GM12878 (cell line): ENCODE measurements at regions not wholly inside any gene's neighbourhood (a gene's known extent, or its start where the extent isn't known, plus 50 kb on each side); places are given as distances from the start of the nearest gene placed in this dataset.

ENCODE experiments used
- ATAC-seq: fragments of 200-7000 bp; cut with Tn5 transposase; 3 replicates; pipeline ENCODE4 v1.9.1; 2020; ENCODE audit warnings: mild to moderate bottlenecking, moderate library complexity
- BruUV-seq: library from RNA; stranded (reverse); fragments of 400-500 nt; replicated peaks from 2 replicates; lab custom pipeline; 2021; lab: Mats Ljungman, UMichigan
- CTCF ChIA-PET: fragments of 300-600 bp; sonication (Branson Sonifier 250); formaldehyde crosslinking; extraction: SDS; loops from one replicate; lab custom pipeline; 2021; ENCODE audit warnings: inconsistent platforms; lab: Yijun Ruan, JAX
- POLR2A ChIA-PET: fragments of 350-600 bp; formaldehyde crosslinking; extraction: SDS; loops from one replicate; lab custom pipeline; 2021; ENCODE audit warnings: inconsistent platforms; lab: Charles Lee
- RAD21 ChIA-PET: fragments of 300-600 bp; sonication (Branson Sonifier 250); formaldehyde crosslinking; loops from one replicate; lab custom pipeline; 2023; ENCODE audit warnings: antibody characterized with exemption; ENCODE audit not compliant: unreplicated experiment; lab: Charles Lee
- SMC1A ChIA-PET: fragments of 300-600 bp; sonication (Branson Sonifier 250); formaldehyde crosslinking; loops from one replicate; lab custom pipeline; 2023; ENCODE audit not compliant: unreplicated experiment, uncharacterized antibody; lab: Charles Lee
- DNase-seq: peaks from one replicate; pipeline ENCODE4 v3.0.0-alpha.2; 2011; ENCODE audit warnings: low read depth, low spot score
- FAIRE-seq: peaks from 3 replicates; lab custom pipeline; 2011; peaks lifted over from hg19 to GRCh38; lab: Jason Lieb, UNC
- H2AFZ ChIP-seq: 2 replicates; pipeline ENCODE4 v1.6.0; 2011; ENCODE audit warnings: low read depth, low read length, control low read depth; ENCODE audit not compliant: control insufficient read depth
- H3K27ac ChIP-seq: 2 replicates; pipeline ENCODE4 v1.5.1; 2011; ENCODE audit warnings: control low read depth; ENCODE audit not compliant: control insufficient read depth, insufficient read depth
- H3K27me3 ChIP-seq, 2 experiments: replicated peaks in 1 of 2; 2 replicates each; pipeline versions ENCODE4 v1.6.0 to v1.6.1; 2011; ENCODE audit warnings: low read length in 1 of 2; ENCODE audit not compliant: control insufficient read depth in 2 of 2, insufficient read depth in 2 of 2
- H3K36me3 ChIP-seq, 2 experiments: 2 replicates each; pipeline ENCODE4 v1.5.1; 2011; ENCODE audit warnings: low read length in 1 of 2; ENCODE audit not compliant: control insufficient read depth in 2 of 2, insufficient read depth in 2 of 2
- H3K4me1 ChIP-seq: 2 replicates; pipeline ENCODE4 v1.6.1; 2011; ENCODE audit warnings: mild to moderate bottlenecking, low read length, moderate library complexity, mixed read lengths; ENCODE audit not compliant: control insufficient read depth, insufficient read depth
- H3K4me2 ChIP-seq: 2 replicates; pipeline ENCODE4 v1.6.0; 2011; ENCODE audit warnings: control low read depth; ENCODE audit not compliant: control insufficient read depth, insufficient read depth
- H3K4me3 ChIP-seq: fragments of 200-600 bp; sonication (generic); 2 replicates; pipeline ENCODE4 v1.5.1; 2016
- H3K79me2 ChIP-seq: 2 replicates; pipeline ENCODE4 v1.6.0; 2011; ENCODE audit warnings: low read length; ENCODE audit not compliant: control insufficient read depth, insufficient read depth
- H3K9ac ChIP-seq: 2 replicates; pipeline ENCODE4 v1.8.0; 2011; ENCODE audit warnings: low read length, control low read depth, mixed read lengths; ENCODE audit not compliant: control insufficient read depth, insufficient read depth
- H3K9me3 ChIP-seq: replicated peaks from 3 replicates; pipeline ENCODE4 v1.5.1; 2011; ENCODE audit warnings: mild to moderate bottlenecking, low read length; ENCODE audit not compliant: control insufficient read depth, insufficient read depth
- H4K20me1 ChIP-seq: 2 replicates; pipeline ENCODE4 v1.6.0; 2011; ENCODE audit not compliant: control insufficient read depth, insufficient read depth
- BMI1 ChIP-seq: fragments of 450-650 bp; IDR thresholded peaks from 2 replicates; pipeline ENCODE4 v1.6.1; 2016; ENCODE audit warnings: mild to moderate bottlenecking, moderate library complexity, borderline replicate concordance
- E4F1 ChIP-seq: fragments of 450-650 bp; IDR thresholded peaks from 2 replicates; pipeline ENCODE4 v1.6.1; 2018; ENCODE audit warnings: borderline replicate concordance, mild to moderate bottlenecking; ENCODE audit not compliant: partially characterized antibody
- MEF2B ChIP-seq: fragments of 450-650 bp; IDR thresholded peaks from 2 replicates; pipeline ENCODE4 v1.6.1; 2018; ENCODE audit warnings: mild to moderate bottlenecking, moderate library complexity; ENCODE audit not compliant: partially characterized antibody, poor library complexity, severe bottlenecking
- NFYB ChIP-seq: IDR thresholded peaks from 2 replicates; pipeline ENCODE4 v1.6.1; 2011; ENCODE audit warnings: low read depth, mild to moderate bottlenecking, low read length, improper control_type of control experiment, moderate library complexity; ENCODE audit not compliant: insufficient read depth
- NR2C1 ChIP-seq: fragments of 450-650 bp; IDR thresholded peaks from 2 replicates; pipeline ENCODE4 v1.6.1; 2017; ENCODE audit warnings: antibody characterized with exemption, mild to moderate bottlenecking, moderate library complexity
- PML ChIP-seq: IDR thresholded peaks from 2 replicates; pipeline ENCODE4 v1.6.1; 2012; ENCODE audit warnings: low read length, inconsistent platforms
- POLR2A ChIP-seq: IDR thresholded peaks from 2 replicates; pipeline ENCODE4 v1.6.1; 2011; ENCODE audit warnings: low read depth, mild to moderate bottlenecking, low read length
- RB1 ChIP-seq: fragments of 450-650 bp; formaldehyde crosslinking; IDR thresholded peaks from 2 replicates; pipeline ENCODE4 v1.6.1; 2017; ENCODE audit warnings: mild to moderate bottlenecking, borderline replicate concordance
- RBBP5 ChIP-seq: fragments of 200-600 bp; sonication (generic); conservative IDR thresholded peaks from 2 replicates; pipeline ENCODE4 v1.6.1; 2016
- RELA ChIP-seq: fragments of 450-650 bp; IDR thresholded peaks from 2 replicates; pipeline ENCODE4 v1.8.0; 2014; ENCODE audit warnings: borderline replicate concordance; ENCODE audit not compliant: partially characterized antibody
- SIX5 ChIP-seq: IDR thresholded peaks from 2 replicates; pipeline ENCODE4 v1.6.1; 2011; ENCODE audit warnings: mild to moderate bottlenecking, low read depth, low read length, moderate library complexity; ENCODE audit not compliant: severe bottlenecking
- SMARCA5 ChIP-seq: fragments of 450-650 bp; IDR thresholded peaks from 2 replicates; pipeline ENCODE4 v1.6.1; 2017; ENCODE audit warnings: mild to moderate bottlenecking
- SPI1 ChIP-seq: IDR thresholded peaks from 2 replicates; pipeline ENCODE4 v1.6.1; 2011; ENCODE audit warnings: low read depth, mild to moderate bottlenecking, low read length, moderate library complexity, borderline replicate concordance; ENCODE audit not compliant: insufficient read depth
- SREBF1 ChIP-seq: IDR thresholded peaks from 2 replicates; pipeline ENCODE4 v1.6.1; 2012; ENCODE audit warnings: mild to moderate bottlenecking, low read length
- SRF ChIP-seq, 2 experiments: IDR thresholded peaks; 2 replicates each; pipeline ENCODE4 v1.6.1; 2011; ENCODE audit warnings: low read depth in 2 of 2, low read length in 2 of 2, mild to moderate bottlenecking in 1 of 2, moderate library complexity in 1 of 2
- WGBS: methylation state at CpG from one replicate; pipeline ENCODE4 v1.1.6; 2016; ENCODE audit warnings: low lambda C conversion rate; ENCODE audit not compliant: insufficient replicate concordance, insufficient coverage; ENCODE audit errors: missing lambda C conversion rate; 5-methylcytosine and 5-hydroxymethylcytosine counted together
- in situ Hi-C: fragments of 300-500 bp; cut with MboI; formaldehyde crosslinking; loops from 9 replicates; pipeline ENCODE4 v1.14.3; 2018; ENCODE audit warnings: mixed read lengths
- intact Hi-C: fragments of 100-400 bp; cut with micrococcal nuclease; formaldehyde crosslinking; loops from one replicate; pipeline ENCODE4 v1.14.2; 2022; ENCODE audit not compliant: unreplicated experiment
- TF ChIP-seq, protein P1 (sequence below): fragments of 450-650 bp; IDR thresholded peaks from 2 replicates; pipeline ENCODE4 v1.6.1; 2017; ENCODE audit warnings: mild to moderate bottlenecking, low read depth, inconsistent platforms; ENCODE audit not compliant: poor library complexity, severe bottlenecking

DNA sequence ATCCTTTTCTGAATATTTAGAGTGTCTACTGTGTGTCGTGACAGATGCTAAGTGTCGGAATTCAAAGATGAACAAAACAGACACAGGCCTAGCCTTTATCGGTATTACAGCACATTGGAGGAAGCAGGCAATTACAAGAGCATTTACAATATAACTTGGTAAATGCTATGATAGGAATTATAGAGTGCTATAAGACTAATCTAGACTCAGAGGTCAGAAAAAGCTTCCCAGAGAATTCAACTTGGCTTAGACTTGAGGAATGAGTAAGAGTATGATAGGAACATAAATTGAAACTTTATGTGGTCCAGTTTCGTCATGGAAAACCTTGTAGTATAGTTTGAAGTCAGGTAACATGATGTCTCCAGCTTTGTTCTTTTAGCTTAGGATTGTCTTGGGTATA is 395.7 kb upstream of the FAT3 start:
- in situ Hi-C loops (no loop called here), intact Hi-C loops (no loop called here)
- BruUV-seq = no TSS peak
- Histone ChIP-seq H3K27ac (no peak overlapping the region), H3K4me1 (no peaks in the 10 kb centered on the region), H3K4me3 (no peak overlapping the region), H3K36me3 (no peaks in the 10 kb centered on the region), H3K9me3 (no peaks in the 10 kb centered on the region), H3K4me2 (no peak overlapping the region), H2AFZ (no peak overlapping the region), H4K20me1 (no peaks in the 10 kb centered on the region), H3K27me3 (no peaks in the 10 kb centered on the region), H3K9ac (no peak overlapping the region), H3K79me2 (no peaks in the 10 kb centered on the region)
- ATAC-seq (no peak), DNase-seq (no peak), FAIRE-seq (no peak)
- CTCF ChIA-PET = no interaction called here
- RAD21 ChIA-PET = no interaction called here
- TF ChIP-seq SREBF1 = no peak
- WGBS = 0% methylated on average over 4 of the region's 4 CpGs
- POLR2A ChIA-PET = no interaction called here
- SMC1A ChIA-PET = no interaction called here

DNA sequence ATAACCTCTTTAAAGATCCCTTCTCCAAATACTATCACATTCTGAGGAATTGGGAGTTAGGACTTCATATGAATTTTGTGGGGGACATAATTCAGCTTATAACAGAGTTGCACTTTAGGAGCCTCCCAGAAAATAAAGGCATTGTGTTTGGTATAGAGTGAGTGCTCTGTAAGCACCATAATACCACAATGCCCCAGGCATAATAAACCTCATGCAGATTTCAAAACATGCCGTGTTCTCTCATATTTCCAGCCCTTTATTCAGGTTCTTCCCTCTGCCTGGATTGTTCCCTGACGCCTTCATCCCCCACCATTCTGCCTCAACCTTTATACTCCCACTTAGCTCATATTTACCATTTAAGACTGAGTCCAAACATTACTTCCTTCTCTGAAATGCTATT is 398.8 kb upstream of the FAT3 start:
- Histone ChIP-seq H3K27me3 (no peaks in the 10 kb centered on the region), H3K4me1 (no peaks in the 10 kb centered on the region), H3K36me3 (no peaks in the 10 kb centered on the region), H4K20me1 (no peaks in the 10 kb centered on the region), H3K9ac (no peak overlapping the region), H3K79me2 (no peaks in the 10 kb centered on the region), H3K4me2 (no peak overlapping the region), H3K27ac (no peak overlapping the region), H3K9me3 (no peaks in the 10 kb centered on the region), H2AFZ (no peak overlapping the region), H3K4me3 (no peak overlapping the region)
- RAD21 ChIA-PET = no interaction called here
- ATAC-seq = no peak
- 7% methylated on average over 2 of the region's 2 CpGs for WGBS
- intact Hi-C loops (no loop called here), in situ Hi-C loops (no loop called here)
- POLR2A ChIA-PET = no interaction called here
- no TSS peak for BruUV-seq
- SMC1A ChIA-PET = no interaction called here
- DNase-seq = no peak
- CTCF ChIA-PET = no interaction called here
- FAIRE-seq = no peak
- no peak for TF ChIP-seq SRF (IDR thresholded peaks at IDR 0.05; ENCODE audit: low read depth in 2 of 2, low read length in 2 of 2)
- no peak for TF ChIP-seq RBBP5
- TF ChIP-seq, protein P1, sequence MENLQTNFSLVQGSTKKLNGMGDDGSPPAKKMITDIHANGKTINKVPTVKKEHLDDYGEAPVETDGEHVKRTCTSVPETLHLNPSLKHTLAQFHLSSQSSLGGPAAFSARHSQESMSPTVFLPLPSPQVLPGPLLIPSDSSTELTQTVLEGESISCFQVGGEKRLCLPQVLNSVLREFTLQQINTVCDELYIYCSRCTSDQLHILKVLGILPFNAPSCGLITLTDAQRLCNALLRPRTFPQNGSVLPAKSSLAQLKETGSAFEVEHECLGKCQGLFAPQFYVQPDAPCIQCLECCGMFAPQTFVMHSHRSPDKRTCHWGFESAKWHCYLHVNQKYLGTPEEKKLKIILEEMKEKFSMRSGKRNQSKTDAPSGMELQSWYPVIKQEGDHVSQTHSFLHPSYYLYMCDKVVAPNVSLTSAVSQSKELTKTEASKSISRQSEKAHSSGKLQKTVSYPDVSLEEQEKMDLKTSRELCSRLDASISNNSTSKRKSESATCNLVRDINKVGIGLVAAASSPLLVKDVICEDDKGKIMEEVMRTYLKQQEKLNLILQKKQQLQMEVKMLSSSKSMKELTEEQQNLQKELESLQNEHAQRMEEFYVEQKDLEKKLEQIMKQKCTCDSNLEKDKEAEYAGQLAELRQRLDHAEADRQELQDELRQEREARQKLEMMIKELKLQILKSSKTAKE = no peak
- no peak for TF ChIP-seq PML
- no peak for TF ChIP-seq NFYB
- TF ChIP-seq POLR2A = no peak
- TF ChIP-seq NR2C1 = no peak
- TF ChIP-seq BMI1 = no peak
- no peak for TF ChIP-seq E4F1
- no peak for TF ChIP-seq SMARCA5
- no peak for TF ChIP-seq RELA
- TF ChIP-seq SPI1 = no peak
- TF ChIP-seq MEF2B = no peak
- no peak for TF ChIP-seq RB1
- no peak for TF ChIP-seq SIX5
